ENCODE measurements at regions not wholly inside any gene's neighbourhood (a gene's known extent, or its start where the extent isn't known, plus 50 kb on each side); places are given as distances from the start of the nearest gene placed in this dataset.

DNA sequence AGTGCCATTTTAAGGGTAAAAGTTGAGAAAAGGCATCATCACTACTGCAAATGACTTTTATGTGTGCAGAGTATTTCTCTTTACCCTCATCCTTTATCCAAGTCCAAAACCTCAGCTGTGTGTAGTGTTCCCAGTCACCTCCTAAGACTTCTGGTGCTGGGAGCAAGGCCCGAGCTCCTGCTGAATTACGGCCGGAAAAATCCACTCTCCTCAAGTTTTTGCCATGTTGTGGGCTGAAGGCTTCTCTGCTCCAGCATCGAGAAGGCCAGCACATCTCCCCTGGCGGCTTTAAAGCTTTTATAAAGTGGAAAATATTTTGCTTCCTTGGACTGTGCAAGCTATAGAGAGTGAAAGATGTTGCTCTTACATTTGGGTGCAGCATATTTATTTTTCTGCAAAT, 153.2 kb upstream of the THBS2 start:
- H3K27ac ChIP-seq = no peak overlapping the region
- H3K36me3 ChIP-seq = no peaks in the 10 kb centered on the region
- no peak overlapping the region for H3K4me3 ChIP-seq (ENCODE audit: low read depth, low read length)
- TF ChIP-seq, protein P1, sequence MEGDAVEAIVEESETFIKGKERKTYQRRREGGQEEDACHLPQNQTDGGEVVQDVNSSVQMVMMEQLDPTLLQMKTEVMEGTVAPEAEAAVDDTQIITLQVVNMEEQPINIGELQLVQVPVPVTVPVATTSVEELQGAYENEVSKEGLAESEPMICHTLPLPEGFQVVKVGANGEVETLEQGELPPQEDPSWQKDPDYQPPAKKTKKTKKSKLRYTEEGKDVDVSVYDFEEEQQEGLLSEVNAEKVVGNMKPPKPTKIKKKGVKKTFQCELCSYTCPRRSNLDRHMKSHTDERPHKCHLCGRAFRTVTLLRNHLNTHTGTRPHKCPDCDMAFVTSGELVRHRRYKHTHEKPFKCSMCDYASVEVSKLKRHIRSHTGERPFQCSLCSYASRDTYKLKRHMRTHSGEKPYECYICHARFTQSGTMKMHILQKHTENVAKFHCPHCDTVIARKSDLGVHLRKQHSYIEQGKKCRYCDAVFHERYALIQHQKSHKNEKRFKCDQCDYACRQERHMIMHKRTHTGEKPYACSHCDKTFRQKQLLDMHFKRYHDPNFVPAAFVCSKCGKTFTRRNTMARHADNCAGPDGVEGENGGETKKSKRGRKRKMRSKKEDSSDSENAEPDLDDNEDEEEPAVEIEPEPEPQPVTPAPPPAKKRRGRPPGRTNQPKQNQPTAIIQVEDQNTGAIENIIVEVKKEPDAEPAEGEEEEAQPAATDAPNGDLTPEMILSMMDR (IDR thresholded peaks at IDR 0.05; ENCODE audit: low read depth, low read length) = no peak
- H3K9me3 ChIP-seq (ENCODE audit: severe bottlenecking) = no peaks in the 10 kb centered on the region
- no peaks in the 10 kb centered on the region for H3K27me3 ChIP-seq (ENCODE audit: insufficient read depth, low read depth, severe bottlenecking)
- DNase-seq = no peak

DNA sequence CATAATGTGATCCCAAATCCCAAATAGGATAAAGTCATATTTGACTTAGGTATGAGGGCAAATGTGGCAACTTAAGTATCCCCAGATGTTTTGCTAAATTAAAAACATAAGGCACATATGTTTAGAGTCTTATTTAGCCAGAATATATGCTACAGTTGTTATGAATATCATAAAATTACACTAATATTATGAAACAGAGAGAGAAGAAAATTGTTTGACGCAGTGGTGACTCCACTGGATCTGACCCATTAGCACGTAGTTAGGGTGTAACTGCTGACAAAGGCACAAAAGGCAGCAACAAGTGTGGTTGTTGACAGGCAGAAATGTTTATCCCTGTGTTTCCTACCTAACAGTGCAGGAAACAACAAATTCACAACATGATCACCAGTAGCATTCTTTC, 152.4 kb upstream of the THBS2 start:
- DNase-seq = no peak
- Histone ChIP-seq H3K4me3 (ENCODE audit: low read depth, low read length) (no peak overlapping the region), H3K36me3 (no peaks in the 10 kb centered on the region), H3K27ac (no peak overlapping the region), H3K9me3 (ENCODE audit: severe bottlenecking) (no peaks in the 10 kb centered on the region), H3K27me3 (ENCODE audit: insufficient read depth, low read depth, severe bottlenecking) (no peaks in the 10 kb centered on the region)
- TF ChIP-seq, protein P1 (IDR thresholded peaks at IDR 0.05; ENCODE audit: low read depth, low read length) = no peak

DNA sequence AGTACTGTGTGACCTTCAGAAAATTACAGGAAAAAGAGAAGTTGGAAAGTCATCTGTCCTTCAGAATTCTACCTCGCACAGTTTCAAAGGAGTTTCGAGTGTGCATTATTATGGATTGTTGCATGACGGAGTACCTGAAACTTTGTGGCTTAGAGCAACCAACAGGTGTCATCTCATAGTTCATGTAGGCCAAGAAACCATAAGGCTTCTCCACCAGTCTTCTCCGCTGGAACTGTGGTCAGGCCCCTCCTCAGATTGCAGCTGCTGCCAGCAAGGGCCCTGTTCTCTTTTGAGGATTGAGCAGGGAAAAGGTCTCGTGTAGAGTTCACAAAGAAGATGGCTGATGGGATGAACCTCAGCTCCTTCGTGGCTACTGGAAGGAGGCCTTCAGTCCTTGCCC, 151.2 kb upstream of the THBS2 start:
- TF ChIP-seq, protein P1 (IDR thresholded peaks at IDR 0.05; ENCODE audit: low read depth, low read length) = no peak
- H3K27ac ChIP-seq = no peak overlapping the region
- H3K9me3 ChIP-seq (ENCODE audit: severe bottlenecking) = no peaks in the 10 kb centered on the region
- DNase-seq = no peak
- H3K4me3 ChIP-seq (ENCODE audit: low read depth, low read length) = no peak overlapping the region
- no peaks in the 10 kb centered on the region for H3K36me3 ChIP-seq
- no peaks in the 10 kb centered on the region for H3K27me3 ChIP-seq (ENCODE audit: insufficient read depth, low read depth, severe bottlenecking)

DNA sequence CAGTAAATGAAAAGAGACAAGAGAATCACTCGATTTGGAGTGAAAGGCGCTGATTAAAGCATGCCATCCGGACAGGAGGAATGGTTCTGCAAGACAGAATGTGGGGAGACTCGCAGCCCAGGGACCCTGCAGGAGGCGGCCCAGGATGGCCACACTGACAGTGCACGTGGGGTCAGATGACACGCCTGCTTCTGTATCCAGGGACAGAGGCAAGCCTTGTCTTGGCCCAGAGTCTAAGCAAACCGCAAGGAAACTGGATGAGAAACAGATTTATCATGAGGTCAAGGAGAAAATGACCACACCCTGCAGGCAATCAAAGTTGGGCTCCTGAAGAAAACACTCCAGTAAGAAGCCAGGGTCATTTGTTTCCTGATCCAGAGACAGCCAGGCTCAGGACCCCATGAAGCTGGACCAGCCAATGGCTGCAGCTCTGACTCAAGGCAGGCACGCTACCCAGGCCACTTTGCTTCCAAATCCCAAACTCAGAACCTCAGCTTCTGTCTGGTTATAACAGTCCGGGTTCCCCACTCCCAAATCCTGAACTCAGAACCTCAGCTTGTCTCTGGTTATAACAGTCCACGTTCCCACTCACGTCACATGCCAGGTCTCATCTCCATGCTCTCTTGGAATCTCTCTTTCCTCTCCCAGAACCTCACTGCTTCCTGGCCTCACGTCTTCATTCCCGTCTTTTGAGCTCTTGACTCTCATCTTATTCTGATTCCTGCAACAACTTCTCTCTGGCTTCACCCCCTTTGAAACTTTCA, 144.9 kb upstream of the THBS2 start:
- H3K27ac ChIP-seq = no peak overlapping the region

DNA sequence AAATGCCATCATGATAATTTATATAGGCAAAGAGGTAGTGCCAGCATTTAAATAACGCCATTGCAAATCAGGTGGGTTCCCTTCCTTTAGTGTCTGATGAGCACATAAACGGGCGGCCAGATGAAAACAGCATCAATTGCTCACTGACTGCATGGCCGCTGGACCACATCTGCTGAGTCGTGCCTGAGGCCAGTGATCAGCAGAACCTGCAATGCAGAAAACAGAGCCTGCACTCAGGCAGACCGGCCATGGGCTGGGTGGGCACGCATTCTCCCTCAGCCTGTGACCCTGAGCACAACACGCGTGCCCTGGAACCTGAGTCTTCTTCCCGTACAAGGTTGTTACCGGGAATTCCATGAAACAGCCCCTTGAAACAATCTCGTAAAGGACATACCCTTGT, 144.0 kb upstream of the THBS2 start:
- H3K9me3 ChIP-seq (ENCODE audit: severe bottlenecking) = no peaks in the 10 kb centered on the region
- H3K36me3 ChIP-seq = no peaks in the 10 kb centered on the region
- H3K27ac ChIP-seq = no peak overlapping the region
- H3K4me3 ChIP-seq (ENCODE audit: low read depth, low read length) = no peak overlapping the region
- H3K27me3 ChIP-seq (ENCODE audit: insufficient read depth, low read depth, severe bottlenecking) = no peaks in the 10 kb centered on the region
- TF ChIP-seq, protein P1 (IDR thresholded peaks at IDR 0.05; ENCODE audit: low read depth, low read length) = no peak
- DNase-seq = no peak

More for the DNA sequence above, 144.9 kb upstream of the THBS2 start:
- no peaks in the 10 kb centered on the region for H3K9me3 ChIP-seq (ENCODE audit: severe bottlenecking)
- TF ChIP-seq, protein P1 (IDR thresholded peaks at IDR 0.05; ENCODE audit: low read depth, low read length) = no peak
- no peaks in the 10 kb centered on the region for H3K36me3 ChIP-seq
- no peaks in the 10 kb centered on the region for H3K27me3 ChIP-seq (ENCODE audit: insufficient read depth, low read depth, severe bottlenecking)
- no peak for DNase-seq
- no peak overlapping the region for H3K4me3 ChIP-seq (ENCODE audit: low read depth, low read length)
